ENCODE measurements at regions not wholly inside any gene's neighbourhood (a gene's known extent, or its start where the extent isn't known, plus 50 kb on each side); places are given as distances from the start of the nearest gene placed in this dataset.

DNA sequence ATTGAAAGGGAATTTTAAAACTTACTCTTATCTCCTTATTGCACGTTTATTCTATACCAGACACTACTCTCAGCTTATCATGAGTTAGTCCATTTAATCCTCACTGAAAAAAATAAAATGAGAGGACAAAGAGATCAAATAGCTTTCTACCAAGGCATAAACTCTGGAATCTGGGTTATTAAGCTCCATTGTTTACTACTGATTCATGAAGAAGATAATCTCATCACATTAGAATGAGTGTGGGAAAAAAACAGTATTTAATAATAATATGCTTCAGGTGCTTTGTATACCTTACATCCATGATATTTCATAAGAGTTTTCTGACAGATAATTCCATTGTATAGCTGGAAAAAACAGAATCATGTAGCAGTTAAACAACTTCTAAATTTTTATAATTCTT lies 1092.6 kb downstream of the TECRL start:
- TF ChIP-seq CTCF (IDR thresholded peaks at IDR 0.05) (no peak), POLR2A (IDR thresholded peaks at IDR 0.05) (no peak), EP300 (IDR thresholded peaks at IDR 0.05) (no peak)
